ENCODE measurements at regions not wholly inside any gene's neighbourhood (a gene's known extent, or its start where the extent isn't known, plus 50 kb on each side); places are given as distances from the start of the nearest gene placed in this dataset.

GRCh38 chr10:130454543-130455000, 318.4 kb downstream of the GLRX3 start:
- TF ChIP-seq CTCF (conservative IDR thresholded peaks at IDR 0.05; ENCODE audit: low read depth, low read length) (no peak), EZH2 (IDR thresholded peaks at IDR 0.05; ENCODE audit: borderline replicate concordance, low read depth, low read length, poor library complexity, severe bottlenecking) (no peak)

Data from A673 (cell line).